ENCODE measurements at regions not wholly inside any gene's neighbourhood (a gene's known extent, or its start where the extent isn't known, plus 50 kb on each side); places are given as distances from the start of the nearest gene placed in this dataset.

- DNase-seq (ENCODE audit: low read depth), result no peak
These were observed 60.0 kb upstream of the ELK3 start for GRCh38 chr12:96134200-96134599.

DNA sequence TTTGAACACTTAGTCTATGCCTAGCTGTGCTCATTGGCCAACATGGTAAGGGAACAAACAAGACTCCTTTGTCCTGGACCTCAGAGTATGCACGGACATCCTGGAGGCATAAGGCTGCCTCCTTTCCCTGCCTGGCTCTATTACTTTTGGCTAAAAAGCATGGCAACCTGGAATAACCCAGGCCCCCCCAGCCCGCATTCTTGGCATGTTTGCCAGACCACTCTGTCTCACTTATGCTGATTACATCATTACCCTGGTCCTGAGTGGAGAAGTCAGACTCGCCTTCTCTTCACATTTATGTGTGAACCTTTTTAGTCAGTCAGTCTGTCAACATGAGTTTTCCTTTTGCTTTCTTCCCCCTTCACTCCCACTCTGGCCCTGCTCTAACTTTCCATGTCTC is 58.0 kb upstream of the ELK3 start:
- DNase-seq (ENCODE audit: low read depth), result no peak

- no peak for DNase-seq (ENCODE audit: low read depth)
These were observed 57.3 kb upstream of the ELK3 start for GRCh38 chr12:96136725-96137378.

DNA sequence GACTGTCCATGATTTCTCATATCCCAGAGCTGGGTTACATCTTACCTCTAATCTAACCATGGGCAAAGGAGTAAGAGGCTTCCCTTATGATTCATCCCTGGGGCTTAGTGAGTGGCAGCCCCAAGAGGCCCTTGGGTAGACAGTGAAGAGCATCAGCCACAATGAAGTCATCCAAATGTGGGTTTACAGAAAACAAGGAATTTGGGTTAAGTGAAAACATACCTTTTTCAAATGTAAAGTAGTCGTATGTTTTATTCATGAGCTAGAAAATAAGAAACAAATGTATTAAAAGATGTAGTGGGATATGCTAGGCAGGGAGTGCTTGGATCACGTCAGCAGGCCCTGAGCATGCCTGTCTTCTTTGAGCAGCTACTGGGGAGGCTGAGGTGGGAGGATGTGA is 54.0 kb upstream of the ELK3 start:
- DNase-seq (ENCODE audit: low read depth), result no peak

GRCh38 chr12:96141216-96141912 is 52.8 kb upstream of the ELK3 start:
- no peak for DNase-seq (ENCODE audit: low read depth)

- DNase-seq (ENCODE audit: low read depth), result peak; percentile 26
These were observed 50.8 kb upstream of the ELK3 start for GRCh38 chr12:96143392-96143791.

- no peak for DNase-seq (ENCODE audit: low read depth)
These were observed 50.2 kb upstream of the ELK3 start for GRCh38 chr12:96143827-96144565.

Measured in CMK (cell line).